ENCODE measurements at regions not wholly inside any gene's neighbourhood (a gene's known extent, or its start where the extent isn't known, plus 50 kb on each side); places are given as distances from the start of the nearest gene placed in this dataset.

GRCh38 chr18:61975526-61976326 is 82.9 kb upstream of the RNF152 start:
- H3K9me3 ChIP-seq (ENCODE audit: insufficient read depth, low read depth): no peaks in the 10 kb centered on the region
- TF ChIP-seq EZH2 (IDR thresholded peaks at IDR 0.05; ENCODE audit: low read depth): no peak
- no peak for TF ChIP-seq CTCF (conservative IDR thresholded peaks at IDR 0.05)
- no peaks in the 10 kb centered on the region for H4K20me1 ChIP-seq (ENCODE audit: insufficient read depth)
- ChIA-PET CTCF (no interaction called here), POLR2A (ENCODE audit: unreplicated experiment) (no interaction called here)
- no peaks in the 10 kb centered on the region for H3K9me2 ChIP-seq (ENCODE audit: insufficient read depth)
- no peak overlapping the region for H2AFZ ChIP-seq
- H3K4me2 ChIP-seq: peak overlapping the region; percentile 10; the same call in 1 of the 2 replicates
- H3K4me3 ChIP-seq: no peak overlapping the region
- no peaks in the 10 kb centered on the region for H3K79me2 ChIP-seq (ENCODE audit: low read depth)
- H3K27me3 ChIP-seq (ENCODE audit: insufficient read depth, low read depth): no peaks in the 10 kb centered on the region
- H3F3A ChIP-seq (ENCODE audit: insufficient read depth, low read depth): no peaks in the 10 kb centered on the region; the same call in 1 of the 2 replicates
- DNase-seq: no peak
- no peaks in the 10 kb centered on the region for H3K36me3 ChIP-seq (ENCODE audit: low read depth)
- no TSS peak for BruUV-seq (replicated peaks)
- intact Hi-C loops (cut with micrococcal nuclease; ENCODE audit: unreplicated experiment): no loop called here
- no peaks in the 10 kb centered on the region for H3K4me1 ChIP-seq (replicated peaks; ENCODE audit: insufficient read depth)
- no peak overlapping the region for H3K27ac ChIP-seq

GRCh38 chr18:61973273-61974115 is 80.7 kb upstream of the RNF152 start:
- Histone ChIP-seq H3K9me3 (ENCODE audit: insufficient read depth, low read depth) (no peaks in the 10 kb centered on the region), H4K20me1 (ENCODE audit: insufficient read depth) (no peaks in the 10 kb centered on the region), H3K9me2 (ENCODE audit: insufficient read depth) (no peaks in the 10 kb centered on the region), H3K4me2 (no peak overlapping the region), H3K27ac (no peak overlapping the region), H3K4me1 (replicated peaks; ENCODE audit: insufficient read depth) (no peaks in the 10 kb centered on the region), H3F3A (ENCODE audit: insufficient read depth, low read depth) (no peaks in the 10 kb centered on the region), H3K36me3 (ENCODE audit: low read depth) (no peaks in the 10 kb centered on the region), H2AFZ (no peak overlapping the region), H3K79me2 (ENCODE audit: low read depth) (no peaks in the 10 kb centered on the region), H3K4me3 (no peak overlapping the region), H3K27me3 (ENCODE audit: insufficient read depth, low read depth) (no peaks in the 10 kb centered on the region)
- CTCF ChIA-PET: no interaction called here
- POLR2A ChIA-PET (ENCODE audit: unreplicated experiment): no interaction called here
- intact Hi-C loops (cut with micrococcal nuclease; ENCODE audit: unreplicated experiment): no loop called here
- no TSS peak for BruUV-seq (replicated peaks)
- no peak for DNase-seq
- TF ChIP-seq EZH2 (IDR thresholded peaks at IDR 0.05; ENCODE audit: low read depth) (no peak), CTCF (conservative IDR thresholded peaks at IDR 0.05) (no peak)

GRCh38 chr18:61972389-61973264 is 79.8 kb upstream of the RNF152 start:
- H3F3A ChIP-seq (ENCODE audit: insufficient read depth, low read depth): no peaks in the 10 kb centered on the region
- no peaks in the 10 kb centered on the region for H4K20me1 ChIP-seq (ENCODE audit: insufficient read depth)
- no peaks in the 10 kb centered on the region for H3K79me2 ChIP-seq (ENCODE audit: low read depth)
- DNase-seq: no peak
- H3K27ac ChIP-seq: no peak overlapping the region
- no TSS peak for BruUV-seq (replicated peaks)
- no peak overlapping the region for H3K4me3 ChIP-seq
- TF ChIP-seq CTCF (conservative IDR thresholded peaks at IDR 0.05) (no peak), EZH2 (IDR thresholded peaks at IDR 0.05; ENCODE audit: low read depth) (no peak)
- H3K9me2 ChIP-seq (ENCODE audit: insufficient read depth): no peaks in the 10 kb centered on the region
- no peaks in the 10 kb centered on the region for H3K27me3 ChIP-seq (ENCODE audit: insufficient read depth, low read depth)
- intact Hi-C loops (cut with micrococcal nuclease; ENCODE audit: unreplicated experiment): no loop called here
- ChIA-PET POLR2A (ENCODE audit: unreplicated experiment) (no interaction called here), CTCF (no interaction called here)
- H3K4me1 ChIP-seq (replicated peaks; ENCODE audit: insufficient read depth): no peaks in the 10 kb centered on the region
- H3K4me2 ChIP-seq: no peak overlapping the region
- H3K9me3 ChIP-seq (ENCODE audit: insufficient read depth, low read depth): no peaks in the 10 kb centered on the region
- H3K36me3 ChIP-seq (ENCODE audit: low read depth): no peaks in the 10 kb centered on the region
- 0 out of 2 replicates have a peak overlapping the region, but pooled peaks have one; percentile 22 for H2AFZ ChIP-seq

Data from PC-9 (cell line).